ENCODE measurements at regions not wholly inside any gene's neighbourhood (a gene's known extent, or its start where the extent isn't known, plus 50 kb on each side); places are given as distances from the start of the nearest gene placed in this dataset.
"Not testable (repeated sequence)": the region's sequence is repeated elsewhere in the genome, so short reads cannot be mapped to it uniquely, and the experiment has no call there.

DNA sequence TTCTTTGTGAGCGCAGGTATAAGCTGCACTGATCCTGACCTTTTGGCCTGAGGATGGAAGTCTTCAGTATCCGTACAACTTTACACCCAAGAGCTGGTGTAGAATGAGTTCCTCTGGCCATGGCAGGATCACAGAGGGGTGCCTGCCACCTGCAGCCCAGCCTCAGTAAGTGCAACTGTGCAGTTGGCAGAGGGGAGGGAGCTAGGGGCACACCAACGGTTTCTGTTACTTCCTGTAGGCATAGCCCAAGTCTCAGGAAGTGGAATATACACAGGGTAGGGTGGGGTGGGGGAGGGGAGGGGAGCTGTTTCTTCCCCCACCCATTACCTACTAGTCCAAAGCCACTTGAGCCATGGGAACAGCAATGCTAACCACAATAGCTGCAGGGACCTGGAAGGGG lies 85.4 kb upstream of the GBA3 start:
- no peaks in the 10 kb centered on the region for H3K9me3 ChIP-seq (ENCODE audit: control insufficient read depth in 2 of 3, insufficient read depth in 1 of 3, low read length in 3 of 3)
- FAIRE-seq (no peak), DNase-seq (peak; percentile 24 to 74 (median 36))
- TF ChIP-seq, protein P1, sequence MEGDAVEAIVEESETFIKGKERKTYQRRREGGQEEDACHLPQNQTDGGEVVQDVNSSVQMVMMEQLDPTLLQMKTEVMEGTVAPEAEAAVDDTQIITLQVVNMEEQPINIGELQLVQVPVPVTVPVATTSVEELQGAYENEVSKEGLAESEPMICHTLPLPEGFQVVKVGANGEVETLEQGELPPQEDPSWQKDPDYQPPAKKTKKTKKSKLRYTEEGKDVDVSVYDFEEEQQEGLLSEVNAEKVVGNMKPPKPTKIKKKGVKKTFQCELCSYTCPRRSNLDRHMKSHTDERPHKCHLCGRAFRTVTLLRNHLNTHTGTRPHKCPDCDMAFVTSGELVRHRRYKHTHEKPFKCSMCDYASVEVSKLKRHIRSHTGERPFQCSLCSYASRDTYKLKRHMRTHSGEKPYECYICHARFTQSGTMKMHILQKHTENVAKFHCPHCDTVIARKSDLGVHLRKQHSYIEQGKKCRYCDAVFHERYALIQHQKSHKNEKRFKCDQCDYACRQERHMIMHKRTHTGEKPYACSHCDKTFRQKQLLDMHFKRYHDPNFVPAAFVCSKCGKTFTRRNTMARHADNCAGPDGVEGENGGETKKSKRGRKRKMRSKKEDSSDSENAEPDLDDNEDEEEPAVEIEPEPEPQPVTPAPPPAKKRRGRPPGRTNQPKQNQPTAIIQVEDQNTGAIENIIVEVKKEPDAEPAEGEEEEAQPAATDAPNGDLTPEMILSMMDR (IDR thresholded peaks at IDR 0.05; ENCODE audit: borderline replicate concordance, extremely low read depth, insufficient read depth) = peak; percentile 62
- intact Hi-C loops (cut with DNase I) = no loop called here
- H3K36me3 ChIP-seq (ENCODE audit: control insufficient read depth in 2 of 3, insufficient read depth in 3 of 3, low read length in 3 of 3) = no peaks in the 10 kb centered on the region
- peaks cover 0 to 4% (median 0%) of the 10 kb centered on the region in 3 donors for H3K4me1 ChIP-seq (ENCODE audit: control insufficient read depth in 2 of 3, insufficient read depth in 2 of 3, low read depth in 1 of 3, low read length in 3 of 3)
- no peak overlapping the region for H3K27ac ChIP-seq (ENCODE audit: low read depth in 2 of 2, low read length in 2 of 2)
- no peak overlapping the region for H3K4me3 ChIP-seq (ENCODE audit: low read length in 3 of 3)
- no peak overlapping the region for H3K9ac ChIP-seq (ENCODE audit: low read length in 3 of 3)
- no peaks in the 10 kb centered on the region for H3K27me3 ChIP-seq (ENCODE audit: control insufficient read depth, insufficient read depth, low read length)

DNA sequence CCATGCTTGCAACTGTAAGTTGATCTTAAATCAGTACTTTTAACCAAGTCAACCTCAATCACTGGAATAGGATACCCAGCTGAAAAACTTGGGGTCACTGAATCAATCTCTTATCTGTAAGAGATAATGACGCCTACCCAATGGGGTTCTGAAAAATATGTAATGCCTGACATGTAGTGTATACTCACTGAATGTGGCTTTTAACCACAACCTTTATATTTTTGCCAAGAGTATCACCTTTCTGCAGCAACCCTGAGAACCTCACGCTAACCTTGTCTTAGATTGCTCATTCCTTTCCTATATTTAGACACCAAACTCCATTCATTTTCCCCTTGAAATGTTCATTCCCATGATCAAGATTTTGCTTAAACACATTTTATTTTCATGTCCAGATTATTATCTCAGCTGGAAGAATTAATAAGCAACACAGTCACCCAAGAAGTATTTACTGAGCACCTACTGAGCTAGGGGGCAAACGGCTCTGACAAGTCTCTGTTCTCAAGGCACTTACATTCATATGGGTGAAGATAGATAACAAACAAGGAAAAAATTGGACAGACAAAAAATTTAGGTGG lies 82.7 kb upstream of the GBA3 start:
- H3K9ac ChIP-seq (ENCODE audit: low read length in 3 of 3); H3K4me1 ChIP-seq (ENCODE audit: control insufficient read depth in 2 of 3, insufficient read depth in 2 of 3, low read depth in 1 of 3, low read length in 3 of 3); H3K36me3 ChIP-seq (ENCODE audit: control insufficient read depth in 2 of 3, insufficient read depth in 3 of 3, low read length in 3 of 3); DNase-seq; H3K9me3 ChIP-seq (ENCODE audit: control insufficient read depth in 2 of 3, insufficient read depth in 1 of 3, low read length in 3 of 3); H3K27me3 ChIP-seq (ENCODE audit: control insufficient read depth, insufficient read depth, low read length); intact Hi-C loops (cut with DNase I); H3K4me3 ChIP-seq (ENCODE audit: low read length in 3 of 3); H3K27ac ChIP-seq (ENCODE audit: low read depth in 2 of 2, low read length in 2 of 2); FAIRE-seq: not testable (repeated sequence)

DNA sequence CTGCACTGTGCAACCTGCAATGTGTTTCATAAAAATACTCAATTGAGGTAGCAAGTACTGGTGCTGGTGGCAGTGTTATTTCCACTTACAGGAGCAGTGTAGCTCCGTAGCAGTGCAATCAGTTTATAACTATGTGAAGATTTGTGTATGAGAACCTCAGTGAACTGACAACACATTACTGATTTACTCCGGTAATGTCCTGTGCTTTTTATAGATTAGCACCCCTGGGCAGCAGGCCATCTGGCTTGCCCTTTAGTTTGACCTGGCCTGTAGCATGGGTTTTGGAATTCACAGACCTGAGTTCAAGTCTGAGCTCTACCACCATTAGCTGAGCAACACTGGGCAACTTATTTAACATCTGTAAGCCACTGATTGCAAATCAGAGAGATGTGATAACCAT lies 78.6 kb upstream of the GBA3 start:
- intact Hi-C loops (cut with DNase I) = no loop called here
- H3K27me3 ChIP-seq (ENCODE audit: control insufficient read depth, insufficient read depth, low read length) = no peaks in the 10 kb centered on the region
- TF ChIP-seq, protein P1 (IDR thresholded peaks at IDR 0.05; ENCODE audit: borderline replicate concordance, extremely low read depth, insufficient read depth) = no peak
- H3K4me3 ChIP-seq (ENCODE audit: low read length in 3 of 3) = no peak overlapping the region
- H3K9me3 ChIP-seq (ENCODE audit: control insufficient read depth in 2 of 3, insufficient read depth in 1 of 3, low read length in 3 of 3) = no peaks in the 10 kb centered on the region
- no peak overlapping the region for H3K9ac ChIP-seq (ENCODE audit: low read length in 3 of 3)
- H3K36me3 ChIP-seq (ENCODE audit: control insufficient read depth in 2 of 3, insufficient read depth in 3 of 3, low read length in 3 of 3) = no peaks in the 10 kb centered on the region
- FAIRE-seq (no peak), DNase-seq (no peak)
- no peak overlapping the region for H3K27ac ChIP-seq (ENCODE audit: low read depth in 2 of 2, low read length in 2 of 2)
- H3K4me1 ChIP-seq (ENCODE audit: control insufficient read depth in 2 of 3, insufficient read depth in 2 of 3, low read depth in 1 of 3, low read length in 3 of 3) = peaks cover 0 to 3% (median 0%) of the 10 kb centered on the region in 3 donors

DNA sequence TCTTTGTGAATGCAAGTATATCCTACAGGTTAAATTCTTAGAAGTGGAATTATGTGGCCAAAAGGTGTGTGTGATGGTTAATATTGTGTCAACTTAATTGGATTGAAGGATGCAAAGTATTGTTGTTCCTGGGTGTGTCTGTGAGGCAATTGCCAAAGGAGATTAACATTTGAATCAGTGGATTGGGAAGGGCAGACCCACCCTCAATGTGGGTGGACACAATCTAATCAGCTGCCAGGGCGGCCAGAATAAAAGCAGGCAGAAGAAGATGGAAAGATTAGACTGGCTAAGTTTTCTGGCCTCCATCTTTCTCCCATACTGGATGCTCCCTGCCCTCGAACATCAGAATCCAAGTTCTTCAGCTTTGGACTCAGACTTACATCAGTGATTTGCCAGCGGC lies 76.2 kb upstream of the GBA3 start:
- TF ChIP-seq, protein P1 (IDR thresholded peaks at IDR 0.05; ENCODE audit: borderline replicate concordance, extremely low read depth, insufficient read depth) = no peak
- H3K27me3 ChIP-seq (ENCODE audit: control insufficient read depth, insufficient read depth, low read length) = no peaks in the 10 kb centered on the region
- FAIRE-seq = no peak

DNA sequence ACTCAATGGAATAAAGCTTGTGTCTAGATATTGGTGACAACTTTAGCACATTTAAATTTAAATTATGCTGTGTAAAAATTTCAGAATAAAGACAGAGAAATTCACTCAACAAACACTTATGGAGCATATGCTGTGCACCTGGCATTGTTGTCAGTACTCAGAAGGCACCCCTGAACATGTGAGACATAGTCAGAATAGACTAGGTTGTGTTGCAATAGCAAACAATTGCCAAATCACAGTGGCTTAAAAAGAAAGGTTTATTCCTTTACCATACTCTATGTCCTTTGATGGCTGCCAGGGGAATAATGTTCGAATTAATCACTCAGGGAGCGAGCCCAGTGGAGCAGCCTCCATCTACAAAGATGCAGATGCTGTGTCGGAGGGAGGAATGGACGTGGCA lies 72.6 kb upstream of the GBA3 start:
- FAIRE-seq; intact Hi-C loops (cut with DNase I); H3K9me3 ChIP-seq (ENCODE audit: control insufficient read depth in 2 of 3, insufficient read depth in 1 of 3, low read length in 3 of 3); DNase-seq; H3K4me3 ChIP-seq (ENCODE audit: low read length in 3 of 3); H3K27ac ChIP-seq (ENCODE audit: low read depth in 2 of 2, low read length in 2 of 2); H3K27me3 ChIP-seq (ENCODE audit: control insufficient read depth, insufficient read depth, low read length); H3K4me1 ChIP-seq (ENCODE audit: control insufficient read depth in 2 of 3, insufficient read depth in 2 of 3, low read depth in 1 of 3, low read length in 3 of 3); H3K36me3 ChIP-seq (ENCODE audit: control insufficient read depth in 2 of 3, insufficient read depth in 3 of 3, low read length in 3 of 3); H3K9ac ChIP-seq (ENCODE audit: low read length in 3 of 3): not testable (repeated sequence)

More for the DNA sequence above, 76.2 kb upstream of the GBA3 start:
- no peak overlapping the region for H3K9ac ChIP-seq (ENCODE audit: low read length in 3 of 3)
- no peaks in the 10 kb centered on the region for H3K36me3 ChIP-seq (ENCODE audit: control insufficient read depth in 2 of 3, insufficient read depth in 3 of 3, low read length in 3 of 3)
- intact Hi-C loops (cut with DNase I) = no loop called here
- H3K9me3 ChIP-seq (ENCODE audit: control insufficient read depth in 2 of 3, insufficient read depth in 1 of 3, low read length in 3 of 3) = no peaks in the 10 kb centered on the region
- H3K4me3 ChIP-seq (ENCODE audit: low read length in 3 of 3) = no peak overlapping the region
- DNase-seq = no peak
- H3K4me1 ChIP-seq (ENCODE audit: control insufficient read depth in 2 of 3, insufficient read depth in 2 of 3, low read depth in 1 of 3, low read length in 3 of 3) = peaks cover 0 to 3% (median 0%) of the 10 kb centered on the region in 3 donors
- no peak overlapping the region for H3K27ac ChIP-seq (ENCODE audit: low read depth in 2 of 2, low read length in 2 of 2)

DNA sequence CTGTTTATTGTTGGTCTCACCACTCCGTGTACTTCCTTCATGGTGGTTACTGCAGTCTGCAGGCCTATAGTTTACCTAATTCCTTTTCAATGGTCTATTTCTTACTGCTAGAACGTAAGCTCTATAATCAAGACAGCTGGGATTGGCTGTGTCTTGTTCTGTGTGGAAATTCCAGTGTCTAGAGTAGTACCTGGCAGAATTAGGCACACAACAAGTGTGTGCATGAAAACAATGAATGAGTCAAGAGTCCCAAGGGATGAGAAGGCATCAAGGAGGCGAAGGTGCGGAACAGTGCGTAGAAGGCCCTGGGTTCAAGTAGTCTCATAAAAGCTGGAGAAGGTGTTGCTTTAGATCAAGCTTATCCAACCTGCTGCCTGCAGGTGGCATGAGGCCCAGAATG lies 70.8 kb upstream of the GBA3 start:
- DNase-seq; H3K27ac ChIP-seq (ENCODE audit: low read depth in 2 of 2, low read length in 2 of 2); H3K9ac ChIP-seq (ENCODE audit: low read length in 3 of 3); H3K9me3 ChIP-seq (ENCODE audit: control insufficient read depth in 2 of 3, insufficient read depth in 1 of 3, low read length in 3 of 3); H3K4me3 ChIP-seq (ENCODE audit: low read length in 3 of 3); intact Hi-C loops (cut with DNase I); H3K4me1 ChIP-seq (ENCODE audit: control insufficient read depth in 2 of 3, insufficient read depth in 2 of 3, low read depth in 1 of 3, low read length in 3 of 3); FAIRE-seq; H3K27me3 ChIP-seq (ENCODE audit: control insufficient read depth, insufficient read depth, low read length); H3K36me3 ChIP-seq (ENCODE audit: control insufficient read depth in 2 of 3, insufficient read depth in 3 of 3, low read length in 3 of 3): not testable (repeated sequence)

Measured in kidney (tissue), 13 donors.